Colonic mucosa (tissue), 4 donors: ENCODE measurements at regions not wholly inside any gene's neighbourhood (a gene's known extent, or its start where the extent isn't known, plus 50 kb on each side); places are given as distances from the start of the nearest gene placed in this dataset.
A peak's percentile ranks its signal among the peaks of the same experiment; 100 is the strongest.
"Not testable (repeated sequence)": the region's sequence is repeated elsewhere in the genome, so short reads cannot be mapped to it uniquely, and the experiment has no call there.

Source experiments
- DNase-seq: peaks from one replicate; pipeline ENCODE4 v3.0.0-alpha.2; 2020
- H3K27ac ChIP-seq: fragments of 200-600 bp; one replicate; pipeline ENCODE4 v1.8.0; 2021
- H3K27me3 ChIP-seq: fragments of 200-600 bp; one replicate; pipeline ENCODE4 v1.8.0; 2021
- H3K36me3 ChIP-seq: fragments of 200-600 bp; one replicate; pipeline ENCODE4 v1.8.0; 2021
- H3K4me1 ChIP-seq: fragments of 200-600 bp; one replicate; pipeline ENCODE4 v1.8.0; 2021; ENCODE audit warnings: mild to moderate bottlenecking
- H3K4me3 ChIP-seq: fragments of 200-600 bp; one replicate; pipeline ENCODE4 v1.8.0; 2021
- H3K9ac ChIP-seq, 2 donors: one replicate each; pipeline ENCODE4 v1.7.0; 2013; ENCODE audit warnings: control low read depth in 2 of 2, low read depth in 2 of 2, low read length in 2 of 2
- H3K9me3 ChIP-seq: fragments of 200-600 bp; one replicate; pipeline ENCODE4 v1.8.0; 2021
- intact Hi-C: fragments of 100-400 bp; cut with DNase I; formaldehyde crosslinking; loops from one replicate; pipeline ENCODE4 v1.14.1; 2022
- donor health status: healthy.
- donor health status: DM: no; HTN: no; CAD: no.
- donor health status: DM: no; HTN: no; CAD: no.

- H3K36me3 ChIP-seq, H3K9ac ChIP-seq, H3K27me3 ChIP-seq, intact Hi-C loops, H3K4me1 ChIP-seq, DNase-seq, H3K9me3 ChIP-seq, H3K27ac ChIP-seq, H3K4me3 ChIP-seq: not testable (repeated sequence)
These were observed 178.2 kb upstream of the ZNG1F start for GRCh38 chr9:41367301-41367700.

GRCh38 chr9:41361790-41362189 is 172.7 kb upstream of the ZNG1F start:
- H3K27ac ChIP-seq, intact Hi-C loops, H3K4me3 ChIP-seq: not testable (repeated sequence)

GRCh38 chr9:41359116-41359515 is 170.0 kb upstream of the ZNG1F start:
- H3K4me3 ChIP-seq, result peak overlapping the region; percentile 77
- H3K4me1 ChIP-seq, intact Hi-C loops, H3K36me3 ChIP-seq, H3K27me3 ChIP-seq, H3K9me3 ChIP-seq: not testable (repeated sequence)
- peak overlapping the region; percentile 72 for H3K27ac ChIP-seq
- peak; percentile 66 for DNase-seq
- peak overlapping the region; percentile 12 to 78 for H3K9ac ChIP-seq

More at GRCh38 chr9:41361790-41362189, 172.7 kb upstream of the ZNG1F start:
- H3K9me3 ChIP-seq, H3K4me1 ChIP-seq, DNase-seq, H3K9ac ChIP-seq, H3K27me3 ChIP-seq, H3K36me3 ChIP-seq: not testable (repeated sequence)

GRCh38 chr9:41358682-41359081 is 169.6 kb upstream of the ZNG1F start:
- H3K36me3 ChIP-seq, intact Hi-C loops, H3K9me3 ChIP-seq, H3K4me1 ChIP-seq, H3K27me3 ChIP-seq: not testable (repeated sequence)
- DNase-seq, result peak; percentile 91
- peak overlapping the region; percentile 72 for H3K27ac ChIP-seq
- H3K4me3 ChIP-seq, result peak overlapping the region; percentile 77
- peak overlapping the region in 1 of 2 donors; percentile 78 for H3K9ac ChIP-seq

GRCh38 chr9:41357918-41358404 is 168.8 kb upstream of the ZNG1F start:
- DNase-seq, result peak; percentile 25
- H3K27me3 ChIP-seq, H3K36me3 ChIP-seq, intact Hi-C loops, H3K9me3 ChIP-seq, H3K4me1 ChIP-seq, H3K9ac ChIP-seq: not testable (repeated sequence)
- H3K4me3 ChIP-seq, result peak overlapping the region; percentile 77
- peak overlapping the region; percentile 72 for H3K27ac ChIP-seq

- H3K27me3 ChIP-seq, H3K27ac ChIP-seq, H3K9me3 ChIP-seq, H3K4me3 ChIP-seq, H3K4me1 ChIP-seq, H3K36me3 ChIP-seq, H3K9ac ChIP-seq, DNase-seq, intact Hi-C loops: not testable (repeated sequence)
These were observed 168.2 kb upstream of the ZNG1F start for GRCh38 chr9:41357350-41357748.

- H3K4me1 ChIP-seq, H3K9me3 ChIP-seq, H3K9ac ChIP-seq, H3K27me3 ChIP-seq, intact Hi-C loops, H3K36me3 ChIP-seq: not testable (repeated sequence)
- Histone ChIP-seq H3K4me3 (peak overlapping the region; percentile 26), H3K27ac (peak overlapping the region; percentile 67)
- peak; percentile 88 for DNase-seq
These were observed 167.7 kb upstream of the ZNG1F start for GRCh38 chr9:41356588-41357349.

- H3K27me3 ChIP-seq, intact Hi-C loops, H3K27ac ChIP-seq, H3K4me1 ChIP-seq, H3K9me3 ChIP-seq, H3K36me3 ChIP-seq, H3K9ac ChIP-seq, H3K4me3 ChIP-seq, DNase-seq: not testable (repeated sequence)
These were observed 166.8 kb upstream of the ZNG1F start for GRCh38 chr9:41355712-41356450.

GRCh38 chr9:41354978-41355377 is 165.9 kb upstream of the ZNG1F start:
- DNase-seq, result peak; percentile 32
- peak overlapping the region; percentile 15 for H3K4me3 ChIP-seq
- intact Hi-C loops, H3K36me3 ChIP-seq, H3K27ac ChIP-seq, H3K9me3 ChIP-seq, H3K9ac ChIP-seq, H3K4me1 ChIP-seq, H3K27me3 ChIP-seq: not testable (repeated sequence)

GRCh38 chr9:41354060-41354934 is 165.2 kb upstream of the ZNG1F start:
- intact Hi-C loops, H3K9me3 ChIP-seq, H3K27me3 ChIP-seq, H3K9ac ChIP-seq, DNase-seq, H3K4me1 ChIP-seq, H3K36me3 ChIP-seq, H3K27ac ChIP-seq: not testable (repeated sequence)
- H3K4me3 ChIP-seq, result peak overlapping the region; percentile 19

- intact Hi-C loops, DNase-seq, H3K9ac ChIP-seq: not testable (repeated sequence)
These were observed 163.9 kb upstream of the ZNG1F start for GRCh38 chr9:41353026-41353425.

GRCh38 chr9:41352390-41352789 is 163.3 kb upstream of the ZNG1F start:
- DNase-seq, H3K4me1 ChIP-seq, H3K27ac ChIP-seq, H3K9ac ChIP-seq, H3K9me3 ChIP-seq, H3K27me3 ChIP-seq, H3K4me3 ChIP-seq, intact Hi-C loops, H3K36me3 ChIP-seq: not testable (repeated sequence)

More at GRCh38 chr9:41353026-41353425, 163.9 kb upstream of the ZNG1F start:
- not testable (repeated sequence) for H3K9me3 ChIP-seq, H3K27ac ChIP-seq, H3K4me3 ChIP-seq, H3K27me3 ChIP-seq, H3K36me3 ChIP-seq, H3K4me1 ChIP-seq

GRCh38 chr9:41347893-41348292 is 158.8 kb upstream of the ZNG1F start:
- H3K27me3 ChIP-seq, DNase-seq, H3K27ac ChIP-seq, H3K36me3 ChIP-seq, H3K4me1 ChIP-seq, H3K9me3 ChIP-seq, H3K9ac ChIP-seq, H3K4me3 ChIP-seq, intact Hi-C loops: not testable (repeated sequence)
